Naive thymus-derived CD4-positive, alpha-beta T cell (primary cell): ENCODE measurements at regions not wholly inside any gene's neighbourhood (a gene's known extent, or its start where the extent isn't known, plus 50 kb on each side); places are given as distances from the start of the nearest gene placed in this dataset.
A peak's percentile ranks its signal among the peaks of the same experiment; 100 is the strongest.

Experiments
- ATAC-seq: fragments of 150-1000 bp; cut with Tn5 transposase; 2 replicates; pipeline ENCODE4 v1.10.0; 2021; ENCODE audit warnings: mild to moderate bottlenecking, moderate library complexity
- CTCF ChIA-PET: fragments of 350-600 bp; sonication (Branson Sonifier 250); formaldehyde crosslinking; loops from one replicate; lab custom pipeline; 2021; ENCODE audit warnings: antibody characterized with exemption; lab: Charles Lee
- POLR2A ChIA-PET: fragments of 350-600 bp; sonication (Branson Sonifier 250); formaldehyde crosslinking; loops from one replicate; lab custom pipeline; 2021; ENCODE audit warnings: antibody characterized with exemption, inconsistent platforms; lab: Charles Lee
- DNase-seq, 9 donors: peaks; one replicate each; pipeline versions ENCODE4 v3.0.0 to v3.0.0-alpha.2; 2020 to 2022; ENCODE audit warnings: mixed read lengths in 1 of 9
- H3K27ac ChIP-seq: one replicate; pipeline ENCODE4 v1.7.0; 2013; ENCODE audit warnings: mild to moderate bottlenecking, low read depth, low read length, moderate library complexity
- H3K27me3 ChIP-seq, 2 donors: one replicate each; pipeline ENCODE4 v1.7.0; 2013; ENCODE audit warnings: low read length in 2 of 2, mild to moderate bottlenecking in 2 of 2, moderate library complexity in 2 of 2; ENCODE audit not compliant: control insufficient read depth in 2 of 2, insufficient read depth in 2 of 2
- H3K36me3 ChIP-seq, 3 experiments: 1 replicate in 2 of 3; 2 replicates in 1 of 3; pipeline ENCODE4 v1.7.0; 2013; ENCODE audit warnings: low read length in 3 of 3, mild to moderate bottlenecking in 3 of 3, moderate library complexity in 1 of 3; ENCODE audit not compliant: insufficient read depth in 3 of 3, control insufficient read depth in 2 of 3
- H3K4me1 ChIP-seq, 2 donors: one replicate each; pipeline ENCODE4 v1.7.0; 2013; ENCODE audit warnings: low read length in 2 of 2, mild to moderate bottlenecking in 2 of 2, moderate library complexity in 1 of 2; ENCODE audit not compliant: control insufficient read depth in 2 of 2, insufficient read depth in 2 of 2
- H3K4me3 ChIP-seq: 2 replicates; pipeline ENCODE4 v1.7.0; 2013; ENCODE audit warnings: mild to moderate bottlenecking, low read length
- H3K9me3 ChIP-seq, 3 experiments: 1 replicate in 2 of 3; 2 replicates in 1 of 3; pipeline ENCODE4 v1.7.0; 2013; ENCODE audit warnings: low read length in 3 of 3; ENCODE audit not compliant: control insufficient read depth in 2 of 3
- H3K27ac Mint-ChIP-seq, 9 donors: one replicate each; pipeline ENCODE4 v1.8.0; 2020 to 2022; ENCODE audit warnings: mixed read lengths in 9 of 9, mild to moderate bottlenecking in 8 of 9, moderate library complexity in 5 of 9, inconsistent platforms in 2 of 9
- H3K27me3 Mint-ChIP-seq, 5 donors: one replicate each; pipeline ENCODE4 v1.8.0; 2021 to 2022; ENCODE audit warnings: mixed read lengths in 5 of 5, mild to moderate bottlenecking in 1 of 5
- H3K36me3 Mint-ChIP-seq, 5 donors: one replicate each; pipeline ENCODE4 v1.8.0; 2020 to 2022; ENCODE audit warnings: mixed read lengths in 5 of 5, mild to moderate bottlenecking in 3 of 5, inconsistent platforms in 1 of 5
- H3K4me1 Mint-ChIP-seq, 7 donors: one replicate each; pipeline ENCODE4 v1.8.0; 2020 to 2022; ENCODE audit warnings: mixed read lengths in 7 of 7, mild to moderate bottlenecking in 3 of 7, inconsistent platforms in 1 of 7
- H3K4me3 Mint-ChIP-seq, 10 donors: one replicate each; pipeline ENCODE4 v1.8.0; 2020 to 2022; ENCODE audit warnings: mild to moderate bottlenecking in 10 of 10, mixed read lengths in 10 of 10, moderate library complexity in 6 of 10, inconsistent platforms in 2 of 10
- H3K9me3 Mint-ChIP-seq, 11 donors: one replicate each; pipeline ENCODE4 v1.8.0; 2020 to 2022; ENCODE audit warnings: mixed read lengths in 11 of 11, mild to moderate bottlenecking in 4 of 11, inconsistent platforms in 1 of 11, moderate library complexity in 1 of 11
- intact Hi-C, 2 donors: fragments of 100-400 bp; cut with micrococcal nuclease; formaldehyde crosslinking; loops; one replicate each; pipeline ENCODE4 v1.15.1; 2023

- intact Hi-C loops, result loop anchor here (10.0 kb wide), 4 partner anchors 312 to 1008 kb away; partner anchors contain the start of genes FBXW7 (in 1 of the 2) and TMEM154 (in 1 of the 2)
- H3K27me3 Mint-ChIP-seq, result peaks cover 0 to 11% (median 0%) of the 10 kb centered on the region in 5 donors
- CTCF ChIA-PET, result interaction anchor here (0.6 to 10.0 kb wide), 4 partner anchors 12 to 34 kb away, joined by 3 to 102 read pairs (median 50); no protein-coding TSS in a partner anchor
Measured at GRCh38 chr4:153113061-153113837, 91.0 kb upstream of the TRIM2 start.

GRCh38 chr4:153113838-153114105, 90.5 kb upstream of the TRIM2 start:
- Mint-ChIP-seq H3K4me3 (no peak overlapping the region), H3K27ac (no peak overlapping the region), H3K9me3 (peaks cover 0 to 3% (median 0%) of the 10 kb centered on the region in 11 donors), H3K36me3 (no peaks in the 10 kb centered on the region), H3K27me3 (peaks cover 0 to 11% (median 0%) of the 10 kb centered on the region in 5 donors), H3K4me1 (peaks cover 0 to 28% (median 11%) of the 10 kb centered on the region in 7 donors)
- Histone ChIP-seq H3K4me1 (peaks cover 43 to 62% of the 10 kb centered on the region in 2 donors), H3K4me3 (peak overlapping the region; percentile 9), H3K27ac (peak overlapping the region; percentile 84), H3K36me3 (no peaks in the 10 kb centered on the region), H3K9me3 (no peaks in the 10 kb centered on the region), H3K27me3 (no peaks in the 10 kb centered on the region)
- no peak for ATAC-seq
- ChIA-PET POLR2A (interaction anchor here (1.3 to 3.1 kb wide), 6 partner anchors 13 to 334 kb away, joined by 4 to 23 read pairs (median 9); partner anchors contain the start of genes ARFIP1 and TIGD4), CTCF (interaction anchor here (8.7 to 10.0 kb wide), 2 partner anchors 12 to 30 kb away, joined by 95 to 102 read pairs; no protein-coding TSS in a partner anchor)
- peak in 3 of 9 donors; percentile 14 to 27 (median 20) for DNase-seq
- intact Hi-C loops, result loop anchor here (2.0 to 10.0 kb wide), 5 partner anchors 15 to 1009 kb away; partner anchors contain the start of genes FBXW7 (in 1 of the 2) and TMEM154 (in 1 of the 2)

More at GRCh38 chr4:153113061-153113837, 91.0 kb upstream of the TRIM2 start:
- Histone ChIP-seq H3K36me3 (no peaks in the 10 kb centered on the region), H3K9me3 (no peaks in the 10 kb centered on the region), H3K4me3 (peak overlapping the region; percentile 9), H3K27ac (peak overlapping the region; percentile 84), H3K27me3 (no peaks in the 10 kb centered on the region), H3K4me1 (peaks cover 43 to 62% of the 10 kb centered on the region in 2 donors)
- no peaks in the 10 kb centered on the region for H3K36me3 Mint-ChIP-seq
- H3K4me3 Mint-ChIP-seq, result no peak overlapping the region
- POLR2A ChIA-PET, result interaction anchor here (1.3 to 2.5 kb wide), 5 partner anchors 9 to 334 kb away, joined by 4 to 9 read pairs (median 9); partner anchors contain the start of genes ARFIP1 and TIGD4
- H3K4me1 Mint-ChIP-seq, result peaks cover 0 to 28% (median 8%) of the 10 kb centered on the region in 7 donors
- ATAC-seq (no peak), DNase-seq (no peak)
- peaks cover 0 to 3% (median 0%) of the 10 kb centered on the region in 11 donors for H3K9me3 Mint-ChIP-seq
- H3K27ac Mint-ChIP-seq, result no peak overlapping the region

- ChIA-PET POLR2A (interaction anchor here (0.6 to 3.1 kb wide), 6 partner anchors 9 to 525 kb away, joined by 3 to 23 read pairs (median 8); partner anchors contain the start of gene TMEM131L), CTCF (interaction anchor here (1.1 to 10.0 kb wide), 3 partner anchors 11 to 41 kb away, joined by 3 to 102 read pairs (median 95); no protein-coding TSS in a partner anchor)
- H3K4me3 Mint-ChIP-seq, result peak overlapping the region in 1 of 10 donors; percentile 79
- Histone ChIP-seq H3K4me1 (peaks cover 43 to 62% of the 10 kb centered on the region in 2 donors), H3K36me3 (no peaks in the 10 kb centered on the region), H3K27me3 (no peaks in the 10 kb centered on the region), H3K4me3 (peak overlapping the region; percentile 46), H3K9me3 (no peaks in the 10 kb centered on the region), H3K27ac (peak overlapping the region; percentile 84)
- peak; percentile 82 for ATAC-seq
- H3K27ac Mint-ChIP-seq, result no peak overlapping the region
- H3K4me1 Mint-ChIP-seq, result peaks cover 0 to 28% (median 11%) of the 10 kb centered on the region in 7 donors
- DNase-seq, result peak in 8 of 9 donors; percentile 32 to 92 (median 88)
- H3K36me3 Mint-ChIP-seq, result no peaks in the 10 kb centered on the region
- peaks cover 0 to 3% (median 0%) of the 10 kb centered on the region in 11 donors for H3K9me3 Mint-ChIP-seq
- intact Hi-C loops, result loop anchor here (1.0 to 10.0 kb wide), 9 partner anchors 16 to 1010 kb away; partner anchors contain the start of genes ARFIP1 (in 2 of the 2), FBXW7 (in 2 of the 2), TIGD4 (in 2 of the 2) and TMEM154 (in 1 of the 2)
- H3K27me3 Mint-ChIP-seq, result peaks cover 0 to 13% (median 0%) of the 10 kb centered on the region in 5 donors
Measured at GRCh38 chr4:153114771-153115321, 89.4 kb upstream of the TRIM2 start.

- Mint-ChIP-seq H3K4me3 (peak overlapping the region in 2 of 10 donors; percentile 70 to 79), H3K27ac (no peak overlapping the region)
- peak in 8 of 9 donors; percentile 64 to 93 (median 89) for DNase-seq
Measured at GRCh38 chr4:153115322-153116290, 88.6 kb upstream of the TRIM2 start.

GRCh38 chr4:153116291-153116680, 88.0 kb upstream of the TRIM2 start:
- Histone ChIP-seq H3K27ac (peak overlapping the region; percentile 84), H3K36me3 (no peaks in the 10 kb centered on the region), H3K4me1 (peaks cover 43 to 62% of the 10 kb centered on the region in 2 donors), H3K9me3 (no peaks in the 10 kb centered on the region), H3K27me3 (no peaks in the 10 kb centered on the region), H3K4me3 (peak overlapping the region; percentile 46)
- no peaks in the 10 kb centered on the region for H3K36me3 Mint-ChIP-seq
- H3K27ac Mint-ChIP-seq, result no peak overlapping the region
- ATAC-seq (peak; percentile 52), DNase-seq (peak in 7 of 9 donors; percentile 55 to 82 (median 71))
- H3K27me3 Mint-ChIP-seq, result peaks cover 0 to 5% (median 0%) of the 10 kb centered on the region in 5 donors
- peak overlapping the region in 2 of 10 donors; percentile 70 to 79 for H3K4me3 Mint-ChIP-seq
- intact Hi-C loops, result loop anchor here (1.0 to 10.0 kb wide), 7 partner anchors 12 to 1011 kb away; partner anchors contain the start of genes FBXW7 (in 1 of the 2) and TMEM154 (in 1 of the 2)
- ChIA-PET POLR2A (interaction anchor here (0.8 to 3.1 kb wide), 3 partner anchors 10 to 28 kb away, joined by 3 to 23 read pairs (median 8); no protein-coding TSS in a partner anchor), CTCF (interaction anchor here (1.2 to 10.0 kb wide), 3 partner anchors 9 to 32 kb away, joined by 4 to 102 read pairs (median 95); no protein-coding TSS in a partner anchor)
- peaks cover 0 to 1% (median 0%) of the 10 kb centered on the region in 11 donors for H3K9me3 Mint-ChIP-seq
- H3K4me1 Mint-ChIP-seq, result peaks cover 0 to 25% (median 10%) of the 10 kb centered on the region in 7 donors

More at GRCh38 chr4:153115322-153116290, 88.6 kb upstream of the TRIM2 start:
- Histone ChIP-seq H3K27me3 (no peaks in the 10 kb centered on the region), H3K4me3 (peak overlapping the region; percentile 46), H3K9me3 (no peaks in the 10 kb centered on the region), H3K27ac (peak overlapping the region; percentile 84), H3K36me3 (no peaks in the 10 kb centered on the region), H3K4me1 (peaks cover 43 to 62% of the 10 kb centered on the region in 2 donors)
- Mint-ChIP-seq H3K9me3 (peaks cover 0 to 2% (median 0%) of the 10 kb centered on the region in 11 donors), H3K36me3 (no peaks in the 10 kb centered on the region), H3K27me3 (peaks cover 0 to 9% (median 0%) of the 10 kb centered on the region in 5 donors), H3K4me1 (peaks cover 0 to 26% (median 11%) of the 10 kb centered on the region in 7 donors)
- peak; percentile 65 for ATAC-seq
- POLR2A ChIA-PET, result interaction anchor here (0.7 to 3.1 kb wide), 8 partner anchors 10 to 526 kb away, joined by 3 to 23 read pairs (median 6); no protein-coding TSS in a partner anchor
- intact Hi-C loops, result loop anchor here (1.0 to 10.0 kb wide), 11 partner anchors 13 to 1011 kb away; partner anchors contain the start of genes ARFIP1 (in 2 of the 2), FBXW7 (in 2 of the 2), TIGD4 (in 2 of the 2) and TMEM154 (in 1 of the 2)
- CTCF ChIA-PET, result interaction anchor here (0.6 to 10.0 kb wide), 5 partner anchors 10 to 41 kb away, joined by 3 to 102 read pairs (median 5); no protein-coding TSS in a partner anchor
